Breast epithelium (tissue), 4 donors: ENCODE measurements at regions not wholly inside any gene's neighbourhood (a gene's known extent, or its start where the extent isn't known, plus 50 kb on each side); places are given as distances from the start of the nearest gene placed in this dataset.

ENCODE experiments used
- DNase-seq, 2 donors: peaks; one replicate each; pipeline ENCODE4 v3.0.0-alpha.2; 2019; ENCODE audit warnings: low spot score in 2 of 2
- H3K27ac ChIP-seq, 2 donors: fragments of 200-600 bp; sonication (generic) in 1 of 2; one replicate each; pipeline ENCODE4 v1.5.1; 2016 to 2019; ENCODE audit warnings: mild to moderate bottlenecking in 1 of 2
- H3K27me3 ChIP-seq, 2 donors: fragments of 200-600 bp; sonication (generic) in 1 of 2; one replicate each; pipeline versions ENCODE4 v1.5.1 to v1.6.0; 2017 to 2019; ENCODE audit warnings: control low read depth in 1 of 2, mild to moderate bottlenecking in 1 of 2
- H3K36me3 ChIP-seq: fragments of 200-600 bp; one replicate; pipeline ENCODE4 v1.5.1; 2019
- H3K4me1 ChIP-seq, 2 donors: fragments of 200-600 bp; sonication (generic); one replicate each; pipeline ENCODE4 v1.5.1; 2016 to 2019; ENCODE audit warnings: control low read depth in 1 of 2
- H3K4me3 ChIP-seq, 3 donors: fragments of 200-600 bp; sonication (generic); 1 replicate in 2 of 3; 2 replicates in 1 of 3; pipeline ENCODE4 v1.5.1; 2016 to 2019; ENCODE audit warnings: mild to moderate bottlenecking in 3 of 3, moderate library complexity in 2 of 3
- H3K9me3 ChIP-seq, 2 donors: fragments of 200-600 bp; sonication (generic) in 1 of 2; one replicate each; pipeline ENCODE4 v1.5.1; 2016 to 2019; ENCODE audit warnings: control low read depth in 1 of 2
- POLR2A ChIP-seq: fragments of 450-650 bp; IDR thresholded peaks from one replicate; pipeline ENCODE4 v1.6.1; 2016; ENCODE audit warnings: antibody characterized with exemption, mild to moderate bottlenecking, moderate library complexity
- POLR2AphosphoS5 ChIP-seq, 3 donors: sonication (generic); formaldehyde crosslinking; IDR thresholded peaks; one replicate each; pipeline ENCODE4 v1.6.1; 2017; ENCODE audit warnings: antibody characterized with exemption in 3 of 3
- intact Hi-C: fragments of 100-400 bp; cut with DNase I; formaldehyde crosslinking; loops from one replicate; pipeline ENCODE4 v1.15.1; 2023; ENCODE audit warnings: low total_unique reads
- TF ChIP-seq, protein P1 (sequence below), 3 donors: fragments of 450-650 bp; IDR thresholded peaks; one replicate each; pipeline ENCODE4 v1.5.1; 2016 to 2017; ENCODE audit warnings: antibody characterized with exemption in 3 of 3, mild to moderate bottlenecking in 3 of 3, moderate library complexity in 3 of 3

DNA sequence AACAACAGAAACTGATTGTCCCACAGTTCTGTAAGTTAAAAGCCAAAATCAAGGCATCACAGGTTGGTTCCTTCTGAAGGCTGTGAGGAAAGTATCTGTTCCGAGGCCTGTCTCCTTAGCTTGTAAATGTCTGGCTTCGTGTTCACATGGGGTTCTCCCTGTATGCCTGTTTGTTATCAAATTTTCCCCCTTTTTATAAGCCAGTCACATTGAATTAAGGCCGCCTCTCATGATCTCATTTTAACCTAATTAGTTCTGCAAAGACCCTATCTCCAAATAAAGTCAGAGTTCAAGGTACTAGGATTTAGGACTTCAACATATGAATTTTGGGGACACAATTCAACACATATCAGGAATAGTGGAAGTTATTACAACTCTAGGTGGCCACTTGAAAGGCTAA, 331.5 kb downstream of the PIK3R1 start:
- H3K4me1 ChIP-seq: no peaks in the 10 kb centered on the region
- no peaks in the 10 kb centered on the region for H3K36me3 ChIP-seq
- no peaks in the 10 kb centered on the region for H3K9me3 ChIP-seq
- TF ChIP-seq POLR2A (no peak), POLR2AphosphoS5 (IDR thresholded peaks at IDR 0.05) (no peak)
- TF ChIP-seq, protein P1, sequence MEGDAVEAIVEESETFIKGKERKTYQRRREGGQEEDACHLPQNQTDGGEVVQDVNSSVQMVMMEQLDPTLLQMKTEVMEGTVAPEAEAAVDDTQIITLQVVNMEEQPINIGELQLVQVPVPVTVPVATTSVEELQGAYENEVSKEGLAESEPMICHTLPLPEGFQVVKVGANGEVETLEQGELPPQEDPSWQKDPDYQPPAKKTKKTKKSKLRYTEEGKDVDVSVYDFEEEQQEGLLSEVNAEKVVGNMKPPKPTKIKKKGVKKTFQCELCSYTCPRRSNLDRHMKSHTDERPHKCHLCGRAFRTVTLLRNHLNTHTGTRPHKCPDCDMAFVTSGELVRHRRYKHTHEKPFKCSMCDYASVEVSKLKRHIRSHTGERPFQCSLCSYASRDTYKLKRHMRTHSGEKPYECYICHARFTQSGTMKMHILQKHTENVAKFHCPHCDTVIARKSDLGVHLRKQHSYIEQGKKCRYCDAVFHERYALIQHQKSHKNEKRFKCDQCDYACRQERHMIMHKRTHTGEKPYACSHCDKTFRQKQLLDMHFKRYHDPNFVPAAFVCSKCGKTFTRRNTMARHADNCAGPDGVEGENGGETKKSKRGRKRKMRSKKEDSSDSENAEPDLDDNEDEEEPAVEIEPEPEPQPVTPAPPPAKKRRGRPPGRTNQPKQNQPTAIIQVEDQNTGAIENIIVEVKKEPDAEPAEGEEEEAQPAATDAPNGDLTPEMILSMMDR (IDR thresholded peaks at IDR 0.05): no peak
- intact Hi-C loops: no loop called here
- H3K27me3 ChIP-seq: no peaks in the 10 kb centered on the region
- no peak overlapping the region for H3K4me3 ChIP-seq
- no peak for DNase-seq
- H3K27ac ChIP-seq: no peak overlapping the region

DNA sequence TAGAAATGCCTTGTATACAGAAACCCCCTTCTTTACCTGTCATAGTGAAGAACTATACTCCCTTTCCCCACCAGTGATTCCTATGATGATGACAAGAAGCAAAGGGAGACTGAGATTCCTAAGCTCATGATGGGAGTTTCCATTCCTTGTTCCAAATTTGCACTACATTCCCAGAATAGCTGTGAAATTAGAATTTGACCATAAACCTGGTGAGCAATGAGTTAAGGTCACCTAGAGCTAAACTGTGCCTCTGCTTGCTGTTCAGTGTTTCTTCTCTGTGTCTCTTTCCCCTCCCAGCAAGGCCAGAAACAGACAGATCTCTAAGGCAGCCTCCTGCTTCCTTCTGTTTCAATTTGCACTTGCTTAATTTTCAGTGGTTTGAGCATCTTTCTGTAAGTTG, 332.1 kb downstream of the PIK3R1 start:
- Histone ChIP-seq H3K4me1 (no peaks in the 10 kb centered on the region), H3K27me3 (no peaks in the 10 kb centered on the region), H3K4me3 (no peak overlapping the region), H3K27ac (no peak overlapping the region), H3K9me3 (no peaks in the 10 kb centered on the region), H3K36me3 (no peaks in the 10 kb centered on the region)
- intact Hi-C loops: no loop called here
- DNase-seq: no peak
- TF ChIP-seq POLR2A: no peak
- TF ChIP-seq, protein P1 (IDR thresholded peaks at IDR 0.05): no peak
- no peak for TF ChIP-seq POLR2AphosphoS5 (IDR thresholded peaks at IDR 0.05)

DNA sequence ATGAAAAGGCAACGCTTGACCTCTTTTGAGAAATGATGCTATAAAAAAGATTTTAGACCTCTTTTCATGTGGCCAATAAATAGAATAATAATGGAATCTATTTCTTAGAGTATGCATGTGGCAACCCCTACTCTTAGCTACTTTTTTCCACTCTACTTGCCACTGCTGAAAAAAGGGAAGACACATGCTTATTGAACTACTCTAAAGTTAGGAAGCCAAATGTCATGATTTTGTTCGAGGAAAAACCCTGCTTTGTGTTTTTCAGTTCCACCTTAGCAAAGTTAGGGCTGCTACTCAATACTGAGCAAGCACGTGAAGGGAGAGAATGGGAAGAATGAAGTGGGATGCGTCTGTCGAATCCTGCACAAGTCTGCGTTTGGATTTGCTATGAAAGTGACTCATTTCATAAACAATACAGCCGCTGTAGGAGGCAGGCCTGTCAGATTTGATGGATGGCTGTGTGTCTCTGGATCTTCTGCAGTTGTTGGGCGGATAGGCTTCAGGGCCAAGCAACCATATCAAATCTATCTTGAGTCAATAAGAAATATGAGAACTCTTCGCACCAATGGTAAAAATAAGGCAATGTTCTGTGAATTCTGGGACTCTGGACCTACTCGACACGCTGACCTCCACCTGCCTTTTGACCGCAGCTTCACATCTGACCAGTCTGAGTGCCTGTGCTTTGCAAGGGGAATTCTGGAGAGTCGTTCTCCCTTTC, 333.6 kb downstream of the PIK3R1 start:
- no peak overlapping the region for H3K4me3 ChIP-seq
- H3K36me3 ChIP-seq: no peaks in the 10 kb centered on the region
- no peaks in the 10 kb centered on the region for H3K9me3 ChIP-seq
- DNase-seq: no peak
- H3K27me3 ChIP-seq: no peaks in the 10 kb centered on the region
- TF ChIP-seq, protein P1 (IDR thresholded peaks at IDR 0.05): no peak
- TF ChIP-seq POLR2AphosphoS5 (IDR thresholded peaks at IDR 0.05): no peak
- TF ChIP-seq POLR2A: no peak
- intact Hi-C loops: no loop called here
- no peak overlapping the region for H3K27ac ChIP-seq
- H3K4me1 ChIP-seq: no peaks in the 10 kb centered on the region

DNA sequence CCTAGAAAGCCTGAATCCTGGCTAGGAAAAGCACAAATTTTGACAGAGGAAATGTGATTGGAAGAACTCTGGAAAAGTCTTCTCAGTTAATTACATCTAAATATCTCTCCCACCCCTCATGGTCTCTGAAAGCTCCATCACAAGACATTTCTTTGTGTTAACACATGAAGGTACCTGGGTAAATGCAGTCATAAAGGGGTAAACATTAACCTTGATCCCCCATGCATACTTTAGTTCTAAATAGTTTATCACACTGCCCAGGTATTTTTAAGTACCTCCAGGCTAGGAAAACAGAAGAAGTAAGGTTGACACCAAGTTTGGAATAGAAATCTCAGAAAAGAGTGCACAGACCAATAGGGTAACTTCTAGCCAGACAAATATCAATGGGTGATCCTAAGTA, 334.5 kb downstream of the PIK3R1 start:
- no peaks in the 10 kb centered on the region for H3K4me1 ChIP-seq
- intact Hi-C loops: no loop called here

DNA sequence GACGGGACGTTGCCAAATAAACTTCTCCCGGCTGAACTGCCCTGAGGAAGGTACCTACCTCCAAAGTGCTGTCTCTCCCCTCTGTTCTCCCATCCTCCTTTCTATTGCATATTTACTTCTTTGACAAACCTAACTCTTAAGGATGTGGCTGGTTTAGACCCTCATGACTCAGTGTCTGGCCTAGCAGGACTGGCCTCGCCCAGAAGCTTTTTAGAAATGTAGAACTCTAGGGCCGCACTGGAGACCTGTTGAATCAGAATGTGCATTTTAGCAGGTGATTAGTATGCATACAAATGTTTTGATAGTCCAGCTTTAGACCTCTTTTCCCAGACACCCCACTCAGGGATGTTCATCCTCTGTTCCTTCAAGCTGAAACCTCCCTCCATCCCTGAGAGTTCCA, 335.9 kb downstream of the PIK3R1 start:
- no peak for DNase-seq
- TF ChIP-seq POLR2A (no peak), POLR2AphosphoS5 (IDR thresholded peaks at IDR 0.05) (no peak)
- TF ChIP-seq, protein P1 (IDR thresholded peaks at IDR 0.05): no peak
- Histone ChIP-seq H3K4me1 (no peaks in the 10 kb centered on the region), H3K27me3 (no peaks in the 10 kb centered on the region), H3K9me3 (no peaks in the 10 kb centered on the region), H3K4me3 (no peak overlapping the region), H3K36me3 (no peaks in the 10 kb centered on the region), H3K27ac (no peak overlapping the region)
- intact Hi-C loops: no loop called here

More for the DNA sequence above, 334.5 kb downstream of the PIK3R1 start:
- H3K9me3 ChIP-seq: no peaks in the 10 kb centered on the region
- no peak for DNase-seq
- H3K36me3 ChIP-seq: no peaks in the 10 kb centered on the region
- no peak overlapping the region for H3K27ac ChIP-seq
- no peak overlapping the region for H3K4me3 ChIP-seq
- no peaks in the 10 kb centered on the region for H3K27me3 ChIP-seq
- TF ChIP-seq, protein P1 (IDR thresholded peaks at IDR 0.05): no peak
- TF ChIP-seq POLR2AphosphoS5 (IDR thresholded peaks at IDR 0.05): no peak
- TF ChIP-seq POLR2A: no peak
